CD8-positive, alpha-beta memory T cell (primary cell): ENCODE measurements at regions not wholly inside any gene's neighbourhood (a gene's known extent, or its start where the extent isn't known, plus 50 kb on each side); places are given as distances from the start of the nearest gene placed in this dataset.

Source experiments
- CTCF ChIA-PET: fragments of 350-600 bp; sonication (Branson Sonifier 250); formaldehyde crosslinking; loops from one replicate; lab custom pipeline; 2021; ENCODE audit warnings: antibody characterized with exemption; lab: Charles Lee
- POLR2A ChIA-PET: fragments of 350-600 bp; sonication (Branson Sonifier 250); formaldehyde crosslinking; loops from one replicate; lab custom pipeline; 2021; ENCODE audit warnings: antibody characterized with exemption; lab: Charles Lee
- DNase-seq, 5 donors: peaks; one replicate each; pipeline versions ENCODE4 v3.0.0 to v3.0.0-alpha.2; 2020 to 2022; ENCODE audit warnings: mixed read lengths in 1 of 5
- H3K27ac ChIP-seq: one replicate; pipeline ENCODE4 v1.7.0; 2013; ENCODE audit warnings: low read depth, mild to moderate bottlenecking, low read length, moderate library complexity
- H3K27me3 ChIP-seq: 2 replicates; pipeline ENCODE4 v1.7.0; 2013; ENCODE audit warnings: low read length, mild to moderate bottlenecking; ENCODE audit not compliant: insufficient read depth, poor library complexity, severe bottlenecking
- H3K36me3 ChIP-seq: 2 replicates; pipeline ENCODE4 v1.7.0; 2013; ENCODE audit warnings: mild to moderate bottlenecking, low read length, moderate library complexity; ENCODE audit not compliant: insufficient read depth
- H3K4me1 ChIP-seq: 2 replicates; pipeline ENCODE4 v1.7.0; 2013; ENCODE audit warnings: mild to moderate bottlenecking, low read length, moderate library complexity; ENCODE audit not compliant: insufficient read depth
- H3K4me3 ChIP-seq: 2 replicates; pipeline ENCODE4 v1.7.0; 2013; ENCODE audit warnings: mild to moderate bottlenecking, low read length
- H3K9me3 ChIP-seq: 2 replicates; pipeline ENCODE4 v1.7.0; 2013; ENCODE audit warnings: mild to moderate bottlenecking, low read length
- H3K27ac Mint-ChIP-seq, 8 donors: one replicate each; pipeline ENCODE4 v1.8.0; 2020 to 2021; ENCODE audit warnings: mixed read lengths in 8 of 8, mild to moderate bottlenecking in 6 of 8, inconsistent platforms in 3 of 8, moderate library complexity in 3 of 8
- H3K27me3 Mint-ChIP-seq, 2 donors: one replicate each; pipeline ENCODE4 v1.8.0; 2020 to 2021; ENCODE audit warnings: mixed read lengths in 2 of 2, mild to moderate bottlenecking in 1 of 2, moderate library complexity in 1 of 2
- H3K36me3 Mint-ChIP-seq, 3 donors: one replicate each; pipeline ENCODE4 v1.8.0; 2020 to 2021; ENCODE audit warnings: mixed read lengths in 3 of 3, inconsistent platforms in 1 of 3, mild to moderate bottlenecking in 1 of 3
- H3K4me1 Mint-ChIP-seq, 3 donors: one replicate each; pipeline ENCODE4 v1.8.0; 2020 to 2021; ENCODE audit warnings: mixed read lengths in 3 of 3, inconsistent platforms in 1 of 3, mild to moderate bottlenecking in 1 of 3
- H3K4me3 Mint-ChIP-seq, 7 donors: one replicate each; pipeline ENCODE4 v1.8.0; 2020 to 2021; ENCODE audit warnings: mixed read lengths in 7 of 7, mild to moderate bottlenecking in 6 of 7, moderate library complexity in 4 of 7, inconsistent platforms in 2 of 7
- H3K9me3 Mint-ChIP-seq, 5 donors: one replicate each; pipeline ENCODE4 v1.8.0; 2020 to 2022; ENCODE audit warnings: mixed read lengths in 5 of 5, mild to moderate bottlenecking in 3 of 5, moderate library complexity in 2 of 5, inconsistent platforms in 1 of 5

DNA sequence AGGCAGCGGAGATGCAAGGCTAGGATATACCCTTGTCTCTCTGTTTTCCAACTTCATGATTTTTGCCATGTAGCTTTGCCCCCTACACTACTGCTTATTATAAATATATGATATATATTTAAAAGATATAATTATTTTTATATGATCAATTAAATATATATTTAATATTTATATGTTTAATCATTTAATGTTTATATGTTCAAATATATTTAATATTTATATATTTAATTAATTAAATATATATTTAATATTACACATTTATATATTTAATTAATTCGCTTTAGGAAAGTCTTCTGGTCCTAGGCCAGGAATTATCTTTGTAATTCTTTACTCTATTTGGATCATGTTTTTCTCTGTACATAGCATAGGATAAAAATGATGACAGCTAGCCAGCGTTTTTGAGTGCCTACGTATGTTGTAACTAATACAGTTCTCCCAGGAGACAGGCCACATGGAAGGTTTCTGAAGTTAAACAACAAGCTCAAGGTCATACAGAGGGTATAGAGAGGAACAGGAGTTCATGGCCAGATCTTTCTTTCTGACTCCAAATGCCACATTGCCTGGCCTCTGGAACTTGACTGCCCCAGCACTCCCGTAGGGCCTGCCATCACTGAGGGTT, 192.5 kb downstream of the KCNA5 start:
- H3K27me3 Mint-ChIP-seq = peaks cover 3 to 6% of the 10 kb centered on the region in 2 donors
- H3K27me3 ChIP-seq = no peaks in the 10 kb centered on the region
- H3K36me3 ChIP-seq = no peaks in the 10 kb centered on the region
- no peaks in the 10 kb centered on the region for H3K36me3 Mint-ChIP-seq
- H3K9me3 ChIP-seq = no peaks in the 10 kb centered on the region
- H3K4me1 Mint-ChIP-seq = no peaks in the 10 kb centered on the region
- no peak overlapping the region for H3K27ac ChIP-seq
- H3K4me3 ChIP-seq = no peak overlapping the region
- CTCF ChIA-PET = no interaction called here
- H3K4me3 Mint-ChIP-seq = no peak overlapping the region
- H3K9me3 Mint-ChIP-seq = peaks cover 0 to 2% (median 0%) of the 10 kb centered on the region in 5 donors
- no peak overlapping the region for H3K27ac Mint-ChIP-seq
- POLR2A ChIA-PET = no interaction called here
- no peak for DNase-seq
- no peaks in the 10 kb centered on the region for H3K4me1 ChIP-seq

DNA sequence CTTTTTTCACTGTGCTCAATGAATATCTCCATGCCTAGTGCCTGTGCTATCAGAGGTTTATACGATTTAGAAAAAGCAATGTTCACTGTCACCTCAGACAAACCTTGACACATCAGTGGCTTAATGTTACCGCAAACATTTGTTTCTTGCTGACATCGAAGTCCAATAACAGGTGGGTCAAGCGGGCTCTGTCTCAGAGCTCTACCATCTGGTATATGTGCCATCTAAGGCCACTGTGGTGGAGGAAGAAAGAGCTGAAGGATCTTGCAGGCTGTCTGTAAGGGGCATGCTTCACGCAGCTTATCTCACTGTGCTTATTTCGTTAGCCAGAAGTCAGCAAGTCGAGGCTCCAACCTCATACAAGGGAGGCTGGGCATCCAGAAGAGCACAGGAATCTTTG, 189.5 kb upstream of the NTF3 start:
- Mint-ChIP-seq H3K4me3 (no peak overlapping the region), H3K9me3 (peaks cover 0 to 2% (median 0%) of the 10 kb centered on the region in 5 donors), H3K27ac (no peak overlapping the region), H3K36me3 (no peaks in the 10 kb centered on the region), H3K27me3 (peaks cover 3 to 7% of the 10 kb centered on the region in 2 donors), H3K4me1 (no peaks in the 10 kb centered on the region)
- no peak overlapping the region for H3K4me3 ChIP-seq
- no peak for DNase-seq
- H3K27me3 ChIP-seq = no peaks in the 10 kb centered on the region
- H3K9me3 ChIP-seq = no peaks in the 10 kb centered on the region
- ChIA-PET CTCF (no interaction called here), POLR2A (no interaction called here)
- no peaks in the 10 kb centered on the region for H3K4me1 ChIP-seq
- no peak overlapping the region for H3K27ac ChIP-seq
- no peaks in the 10 kb centered on the region for H3K36me3 ChIP-seq

DNA sequence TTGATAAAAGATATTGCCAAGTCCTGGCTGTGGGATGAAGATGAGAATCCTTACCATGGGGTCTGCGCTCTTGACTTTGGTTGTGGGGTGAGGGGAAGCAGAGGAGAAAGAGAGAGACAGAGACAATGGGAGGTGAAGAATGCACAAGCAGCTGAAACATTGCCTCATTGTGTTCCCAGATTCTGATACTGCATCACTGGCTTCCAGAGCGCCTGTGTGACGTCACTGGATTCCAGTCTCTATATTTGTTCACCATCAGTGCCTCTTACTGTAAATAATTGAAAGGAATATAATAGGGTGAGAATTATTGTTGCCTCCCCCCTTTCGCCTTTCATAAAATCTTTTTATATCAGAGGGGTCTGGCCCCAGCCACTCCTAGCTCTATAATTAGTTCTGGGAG, 188.9 kb upstream of the NTF3 start:
- Mint-ChIP-seq H3K4me3 (no peak overlapping the region), H3K9me3 (peaks cover 0 to 2% (median 0%) of the 10 kb centered on the region in 5 donors), H3K27me3 (peaks cover 3 to 7% of the 10 kb centered on the region in 2 donors), H3K36me3 (no peaks in the 10 kb centered on the region), H3K27ac (no peak overlapping the region), H3K4me1 (no peaks in the 10 kb centered on the region)
- Histone ChIP-seq H3K4me1 (no peaks in the 10 kb centered on the region), H3K27me3 (no peaks in the 10 kb centered on the region), H3K9me3 (no peaks in the 10 kb centered on the region), H3K27ac (no peak overlapping the region), H3K36me3 (no peaks in the 10 kb centered on the region), H3K4me3 (no peak overlapping the region)
- ChIA-PET CTCF (no interaction called here), POLR2A (no interaction called here)
- no peak for DNase-seq

DNA sequence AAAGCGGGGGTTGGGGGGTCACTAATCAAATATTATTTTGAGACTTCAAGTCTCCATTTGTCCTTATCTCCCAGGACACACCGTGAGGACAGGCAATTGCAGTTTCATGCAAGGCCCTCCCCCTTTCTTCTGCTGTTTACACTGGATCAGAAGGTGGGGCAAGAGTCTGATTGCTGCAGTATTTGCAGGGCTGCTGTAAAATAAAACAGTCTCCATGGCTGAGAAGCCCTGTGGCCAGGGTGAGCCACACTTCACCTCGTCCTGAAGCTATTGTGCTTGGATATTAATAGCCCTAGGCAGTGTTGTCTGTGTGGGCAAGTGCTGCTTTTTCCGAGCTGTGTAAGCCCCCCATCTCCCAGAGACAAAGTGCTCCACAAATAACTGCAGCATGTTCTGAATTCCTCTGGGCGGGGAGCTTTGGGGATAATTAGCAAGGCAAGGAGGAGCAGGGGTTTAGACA, 187.4 kb upstream of the NTF3 start:
- H3K27me3 Mint-ChIP-seq = peaks cover 3% of the 10 kb centered on the region in 2 donors
- no peaks in the 10 kb centered on the region for H3K9me3 Mint-ChIP-seq
- no peak overlapping the region for H3K4me3 Mint-ChIP-seq
- CTCF ChIA-PET = no interaction called here
- POLR2A ChIA-PET = no interaction called here
- Histone ChIP-seq H3K36me3 (no peaks in the 10 kb centered on the region), H3K4me1 (no peaks in the 10 kb centered on the region), H3K4me3 (no peak overlapping the region), H3K27ac (no peak overlapping the region), H3K27me3 (no peaks in the 10 kb centered on the region), H3K9me3 (no peaks in the 10 kb centered on the region)
- DNase-seq = no peak
- peak overlapping the region in 1 of 8 donors; percentile 23 for H3K27ac Mint-ChIP-seq
- H3K4me1 Mint-ChIP-seq = no peaks in the 10 kb centered on the region
- no peaks in the 10 kb centered on the region for H3K36me3 Mint-ChIP-seq

DNA sequence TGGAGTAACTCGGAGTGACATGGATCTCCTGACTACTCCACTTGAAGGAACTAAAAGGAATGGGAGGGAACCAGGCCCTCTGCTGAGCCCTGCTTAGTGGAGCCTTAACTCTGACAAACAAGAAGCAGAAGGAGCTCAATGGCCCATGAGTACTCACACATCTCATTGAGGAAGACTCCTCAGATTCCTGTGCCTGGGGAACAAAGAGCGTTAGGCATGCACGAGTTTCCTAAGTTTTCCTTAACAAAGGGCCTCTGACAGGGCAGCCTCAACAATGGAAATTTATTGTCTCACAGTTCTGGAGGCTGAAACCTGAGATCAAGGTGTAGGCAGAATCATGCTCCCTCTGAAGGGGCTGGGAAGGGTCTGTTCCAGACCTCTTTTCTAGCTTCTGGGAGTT, 185.7 kb upstream of the NTF3 start:
- Histone ChIP-seq H3K27me3 (no peaks in the 10 kb centered on the region), H3K4me1 (no peaks in the 10 kb centered on the region), H3K9me3 (no peaks in the 10 kb centered on the region), H3K4me3 (no peak overlapping the region), H3K36me3 (no peaks in the 10 kb centered on the region), H3K27ac (no peak overlapping the region)
- Mint-ChIP-seq H3K9me3 (no peaks in the 10 kb centered on the region), H3K4me3 (no peak overlapping the region), H3K27ac (no peak overlapping the region), H3K27me3 (peaks cover 3% of the 10 kb centered on the region in 2 donors), H3K36me3 (no peaks in the 10 kb centered on the region), H3K4me1 (no peaks in the 10 kb centered on the region)
- ChIA-PET CTCF (no interaction called here), POLR2A (no interaction called here)
- DNase-seq = no peak

DNA sequence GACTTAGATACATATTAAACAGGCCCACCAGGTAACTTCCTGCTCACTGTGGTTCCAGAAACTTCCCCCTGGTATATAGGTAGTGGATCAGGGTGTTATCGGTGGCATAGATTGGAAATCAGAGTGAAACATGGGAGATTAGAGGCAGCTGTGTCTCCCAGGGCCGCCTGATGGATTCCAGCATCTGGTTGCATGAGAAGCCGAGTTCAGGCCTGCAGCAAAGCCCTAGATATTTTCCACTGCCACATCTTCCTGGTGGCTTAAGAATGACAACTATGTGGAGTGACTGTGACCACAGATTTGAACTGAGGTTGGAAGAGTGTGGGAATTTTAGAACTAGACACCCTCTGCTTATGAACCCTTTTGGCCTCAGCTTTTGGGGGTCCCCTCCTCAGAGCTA, 184.8 kb upstream of the NTF3 start:
- Histone ChIP-seq H3K4me1 (no peaks in the 10 kb centered on the region), H3K27ac (no peak overlapping the region), H3K36me3 (no peaks in the 10 kb centered on the region), H3K4me3 (no peak overlapping the region), H3K9me3 (no peaks in the 10 kb centered on the region), H3K27me3 (no peaks in the 10 kb centered on the region)
- Mint-ChIP-seq H3K4me3 (no peak overlapping the region), H3K4me1 (no peaks in the 10 kb centered on the region), H3K36me3 (no peaks in the 10 kb centered on the region), H3K27me3 (peaks cover 3 to 4% of the 10 kb centered on the region in 2 donors), H3K27ac (no peak overlapping the region), H3K9me3 (no peaks in the 10 kb centered on the region)
- no peak for DNase-seq
- CTCF ChIA-PET = no interaction called here
- POLR2A ChIA-PET = no interaction called here

DNA sequence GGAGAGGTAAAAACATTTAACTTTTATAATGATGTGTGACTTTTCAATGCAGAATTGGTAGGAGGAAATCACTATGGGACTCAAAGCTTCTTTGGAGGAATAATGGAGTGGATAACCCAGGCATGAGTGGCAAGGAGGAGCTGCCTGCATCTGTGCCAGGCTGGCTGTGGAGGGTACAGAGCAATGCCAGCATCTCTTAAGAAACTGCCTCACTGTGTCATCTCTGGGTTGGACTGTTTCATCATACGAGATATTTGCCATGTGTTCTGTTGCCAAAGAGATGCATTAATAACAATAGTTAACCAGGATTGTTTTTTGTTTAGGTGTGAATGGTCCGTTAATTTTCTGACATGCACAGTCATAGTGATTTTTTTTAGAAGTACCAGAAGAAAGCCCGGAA, 183.7 kb upstream of the NTF3 start:
- ChIA-PET POLR2A (no interaction called here), CTCF (no interaction called here)
- Mint-ChIP-seq H3K4me1 (no peaks in the 10 kb centered on the region), H3K9me3 (no peaks in the 10 kb centered on the region), H3K27ac (no peak overlapping the region), H3K4me3 (no peak overlapping the region), H3K27me3 (peaks cover 3 to 4% of the 10 kb centered on the region in 2 donors), H3K36me3 (no peaks in the 10 kb centered on the region)
- Histone ChIP-seq H3K9me3 (no peaks in the 10 kb centered on the region), H3K4me3 (no peak overlapping the region), H3K4me1 (no peaks in the 10 kb centered on the region), H3K27me3 (no peaks in the 10 kb centered on the region), H3K27ac (no peak overlapping the region), H3K36me3 (no peaks in the 10 kb centered on the region)
- no peak for DNase-seq

DNA sequence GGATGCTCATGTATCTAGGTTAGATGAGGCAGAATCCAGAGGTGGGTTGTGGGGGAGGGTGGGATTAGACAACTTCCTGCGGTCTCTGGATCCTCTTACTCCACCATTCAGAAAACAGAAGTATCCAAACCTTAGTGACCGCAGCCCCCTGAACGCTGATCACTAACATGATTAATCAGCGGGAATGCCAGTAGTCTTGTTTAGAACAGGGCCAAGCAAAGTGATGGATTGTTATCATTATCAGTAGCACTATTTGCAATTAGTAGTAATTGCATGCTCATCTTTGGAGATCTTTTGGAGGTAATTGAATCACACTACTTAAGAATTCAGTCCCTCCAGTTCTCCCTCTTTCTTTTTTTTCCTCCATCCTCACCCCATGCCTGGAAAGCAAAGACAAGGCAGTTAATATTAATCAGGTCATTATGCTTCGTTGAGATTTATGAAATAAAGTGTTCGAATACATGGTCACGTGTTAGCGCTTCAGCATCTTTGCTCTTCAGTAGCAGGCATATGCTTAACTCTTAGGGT, 182.8 kb upstream of the NTF3 start:
- H3K4me3 ChIP-seq = no peak overlapping the region
- Mint-ChIP-seq H3K4me1 (no peaks in the 10 kb centered on the region), H3K9me3 (no peaks in the 10 kb centered on the region), H3K27me3 (peaks cover 3 to 4% of the 10 kb centered on the region in 2 donors), H3K36me3 (no peaks in the 10 kb centered on the region), H3K4me3 (no peak overlapping the region), H3K27ac (no peak overlapping the region)
- H3K9me3 ChIP-seq = no peaks in the 10 kb centered on the region
- POLR2A ChIA-PET = no interaction called here
- no peak for DNase-seq
- H3K27me3 ChIP-seq = no peaks in the 10 kb centered on the region
- CTCF ChIA-PET = no interaction called here
- no peaks in the 10 kb centered on the region for H3K4me1 ChIP-seq
- H3K27ac ChIP-seq = no peak overlapping the region
- H3K36me3 ChIP-seq = no peaks in the 10 kb centered on the region
